Lung (tissue), 11 donors: ENCODE measurements at regions not wholly inside any gene's neighbourhood (a gene's known extent, or its start where the extent isn't known, plus 50 kb on each side); places are given as distances from the start of the nearest gene placed in this dataset.

ENCODE experiments used
- ATAC-seq: fragments of 200-7000 bp; cut with Tn5 transposase; one replicate; pipeline ENCODE4 v1.9.1; 2020; ENCODE audit warnings: moderate number of reproducible peaks; ENCODE audit not compliant: insufficient read depth, low FRiP score
- DNase-seq, 3 donors: peaks; one replicate each; pipeline ENCODE4 v3.0.0-alpha.2; 2013 to 2017
- H3K27ac ChIP-seq, 2 donors: one replicate each; pipeline ENCODE4 v1.5.1; 2013; ENCODE audit warnings: mild to moderate bottlenecking in 2 of 2, moderate library complexity in 2 of 2, control low read depth in 1 of 2, inconsistent platforms in 1 of 2, low read depth in 1 of 2, low read length in 1 of 2
- H3K27me3 ChIP-seq, 3 donors: one replicate each; pipeline ENCODE4 v1.5.1; 2013; ENCODE audit warnings: low read length in 2 of 3; ENCODE audit not compliant: control insufficient read depth in 3 of 3, insufficient read depth in 3 of 3
- H3K36me3 ChIP-seq, 4 donors: one replicate each; pipeline ENCODE4 v1.5.1; 2013; ENCODE audit warnings: low read length in 4 of 4, mild to moderate bottlenecking in 1 of 4, moderate library complexity in 1 of 4; ENCODE audit not compliant: control insufficient read depth in 4 of 4, insufficient read depth in 4 of 4
- H3K4me1 ChIP-seq, 5 donors: one replicate each; pipeline ENCODE4 v1.5.1; 2013; ENCODE audit warnings: low read length in 5 of 5, mild to moderate bottlenecking in 2 of 5, moderate library complexity in 1 of 5; ENCODE audit not compliant: control insufficient read depth in 5 of 5, insufficient read depth in 5 of 5
- H3K4me3 ChIP-seq: one replicate; pipeline ENCODE4 v1.5.1; 2013; ENCODE audit warnings: mild to moderate bottlenecking, control low read depth, moderate library complexity
- H3K9ac ChIP-seq, 2 donors: one replicate each; pipeline ENCODE4 v1.5.1; 2013; ENCODE audit warnings: low read length in 2 of 2, control low read depth in 1 of 2; ENCODE audit not compliant: insufficient read depth in 1 of 2
- H3K9me3 ChIP-seq, 4 donors: one replicate each; pipeline ENCODE4 v1.5.1; 2013; ENCODE audit warnings: low read length in 3 of 4, mild to moderate bottlenecking in 1 of 4, moderate library complexity in 1 of 4; ENCODE audit not compliant: control insufficient read depth in 4 of 4, insufficient read depth in 3 of 4
- WGBS, 2 donors: extraction: QIAGEN DNeasy Blood & Tissue Kit; methylation state at CpG; one replicate each; pipeline ENCODE4 v1.1.7; 2013; 5-methylcytosine and 5-hydroxymethylcytosine counted together
- TF ChIP-seq, protein P1 (sequence below): IDR thresholded peaks from 2 replicates; pipeline ENCODE4 v1.5.1; 2012; ENCODE audit warnings: mild to moderate bottlenecking; ENCODE audit errors: control extremely low read depth, extremely low read depth
- donor health status: control.
- donor health status: control.
- donor health status: Bipolar disorder and iron deficiency.
- donor health status: healthy.
- donor health status: DM: yes; HTN: yes; CAD: no.

DNA sequence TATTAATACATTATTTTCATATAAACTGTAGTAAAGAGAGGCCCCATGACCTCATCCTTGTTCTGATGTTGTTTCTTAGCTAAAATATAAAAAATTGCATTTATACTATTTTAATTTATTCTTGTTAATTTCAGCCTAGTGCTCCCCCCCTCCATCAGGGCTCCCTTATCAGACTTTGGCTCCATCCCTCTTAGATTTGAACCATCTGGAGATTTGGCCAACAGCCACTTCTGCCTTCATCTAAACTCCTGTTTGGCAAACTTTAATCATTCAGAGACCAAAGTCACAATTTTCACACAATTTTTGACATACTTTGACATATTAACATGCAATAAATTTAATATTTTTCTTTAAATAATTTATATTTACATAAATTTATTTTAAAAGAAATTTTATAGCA is 569.3 kb downstream of the TDRD15 start:
- Histone ChIP-seq H3K27ac (no peak overlapping the region), H3K9ac (no peak overlapping the region), H3K36me3 (no peaks in the 10 kb centered on the region), H3K4me1 (peaks cover 0 to 4% (median 0%) of the 10 kb centered on the region in 5 donors), H3K9me3 (no peaks in the 10 kb centered on the region), H3K4me3 (no peak overlapping the region), H3K27me3 (no peaks in the 10 kb centered on the region)
- TF ChIP-seq, protein P1, sequence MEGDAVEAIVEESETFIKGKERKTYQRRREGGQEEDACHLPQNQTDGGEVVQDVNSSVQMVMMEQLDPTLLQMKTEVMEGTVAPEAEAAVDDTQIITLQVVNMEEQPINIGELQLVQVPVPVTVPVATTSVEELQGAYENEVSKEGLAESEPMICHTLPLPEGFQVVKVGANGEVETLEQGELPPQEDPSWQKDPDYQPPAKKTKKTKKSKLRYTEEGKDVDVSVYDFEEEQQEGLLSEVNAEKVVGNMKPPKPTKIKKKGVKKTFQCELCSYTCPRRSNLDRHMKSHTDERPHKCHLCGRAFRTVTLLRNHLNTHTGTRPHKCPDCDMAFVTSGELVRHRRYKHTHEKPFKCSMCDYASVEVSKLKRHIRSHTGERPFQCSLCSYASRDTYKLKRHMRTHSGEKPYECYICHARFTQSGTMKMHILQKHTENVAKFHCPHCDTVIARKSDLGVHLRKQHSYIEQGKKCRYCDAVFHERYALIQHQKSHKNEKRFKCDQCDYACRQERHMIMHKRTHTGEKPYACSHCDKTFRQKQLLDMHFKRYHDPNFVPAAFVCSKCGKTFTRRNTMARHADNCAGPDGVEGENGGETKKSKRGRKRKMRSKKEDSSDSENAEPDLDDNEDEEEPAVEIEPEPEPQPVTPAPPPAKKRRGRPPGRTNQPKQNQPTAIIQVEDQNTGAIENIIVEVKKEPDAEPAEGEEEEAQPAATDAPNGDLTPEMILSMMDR: no peak
- DNase-seq (peak; percentile 19 to 72 (median 63)), ATAC-seq (no peak)

DNA sequence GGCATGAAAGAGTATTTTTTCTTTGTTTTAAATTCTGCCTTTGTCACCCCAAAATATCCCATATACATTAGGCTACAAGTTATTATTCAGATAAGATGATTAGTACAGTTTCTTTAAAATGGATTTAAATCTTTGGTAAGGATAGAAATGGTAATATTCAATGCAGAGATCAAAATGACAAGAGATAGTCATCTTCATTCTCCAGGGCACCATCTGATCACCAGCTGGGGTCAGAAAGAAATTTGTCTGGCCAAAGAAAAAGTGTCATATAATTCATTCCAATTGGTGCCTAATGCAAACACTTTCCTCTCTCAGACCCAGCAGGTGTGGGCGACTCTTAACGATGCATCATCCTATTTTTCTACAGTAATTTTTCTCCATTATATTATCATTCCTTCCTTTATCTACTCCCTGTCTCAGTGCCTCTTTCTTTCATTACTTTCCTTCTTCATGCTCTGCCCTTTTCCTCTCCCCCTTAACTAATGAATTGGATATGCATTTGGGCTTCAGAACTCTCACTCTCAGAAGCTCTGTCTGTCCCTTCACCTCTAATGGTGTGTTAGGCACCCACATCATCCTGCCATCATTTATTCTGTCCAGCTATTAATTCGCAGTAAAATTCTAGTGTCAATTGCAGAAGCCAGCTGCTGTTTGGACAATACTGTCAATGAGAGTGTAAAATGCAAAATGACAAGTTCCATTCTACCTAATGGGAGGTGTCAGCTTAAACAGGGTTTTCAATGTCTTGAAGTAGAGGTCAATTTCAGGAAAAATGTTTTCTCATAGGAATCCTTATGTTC is 570.5 kb downstream of the TDRD15 start:
- ATAC-seq (no peak), DNase-seq (no peak)
- Histone ChIP-seq H3K9ac (no peak overlapping the region), H3K27me3 (no peaks in the 10 kb centered on the region), H3K9me3 (no peaks in the 10 kb centered on the region), H3K36me3 (no peaks in the 10 kb centered on the region), H3K4me3 (no peak overlapping the region), H3K27ac (no peak overlapping the region), H3K4me1 (peaks cover 0 to 4% (median 0%) of the 10 kb centered on the region in 5 donors)
- TF ChIP-seq, protein P1: no peak
- 69 to 83% methylated on average over 3 of the region's 3 CpGs for WGBS, 2 donors

- WGBS, 2 donors: 65 to 87% methylated on average over 4 of the region's 4 CpGs
- TF ChIP-seq, protein P1: no peak
- no peak for DNase-seq
- no peaks in the 10 kb centered on the region for H3K9me3 ChIP-seq
- H3K4me3 ChIP-seq: no peak overlapping the region
- H3K9ac ChIP-seq: no peak overlapping the region
- peaks cover 0 to 3% (median 0%) of the 10 kb centered on the region in 5 donors for H3K4me1 ChIP-seq
- no peak for ATAC-seq
- no peaks in the 10 kb centered on the region for H3K36me3 ChIP-seq
- no peaks in the 10 kb centered on the region for H3K27me3 ChIP-seq
- H3K27ac ChIP-seq: no peak overlapping the region
Observed at GRCh38 chr2:21696900-21697299, 573.1 kb downstream of the TDRD15 start.

GRCh38 chr2:21700644-21701043 is 576.9 kb downstream of the TDRD15 start:
- Histone ChIP-seq H3K27ac (no peak overlapping the region), H3K4me1 (peaks cover 0 to 12% (median 0%) of the 10 kb centered on the region in 5 donors), H3K36me3 (no peaks in the 10 kb centered on the region), H3K9ac (no peak overlapping the region), H3K9me3 (no peaks in the 10 kb centered on the region), H3K4me3 (no peak overlapping the region), H3K27me3 (no peaks in the 10 kb centered on the region)
- no peak for ATAC-seq
- TF ChIP-seq, protein P1: no peak
- no peak for DNase-seq
